ENCODE measurements at regions not wholly inside any gene's neighbourhood (a gene's known extent, or its start where the extent isn't known, plus 50 kb on each side); places are given as distances from the start of the nearest gene placed in this dataset.

- Histone ChIP-seq H3K9me3 (ENCODE audit: control insufficient read depth in 4 of 4, low read length in 3 of 4) (no peaks in the 10 kb centered on the region), H3K27ac (ENCODE audit: low read depth in 1 of 2, low read length in 2 of 2) (no peak overlapping the region), H3K4me3 (ENCODE audit: low read depth in 1 of 3, low read length in 3 of 3) (no peak overlapping the region), H3K27me3 (ENCODE audit: control insufficient read depth in 4 of 4, insufficient read depth in 4 of 4, low read length in 3 of 4) (no peaks in the 10 kb centered on the region), H3K36me3 (ENCODE audit: control insufficient read depth in 4 of 4, insufficient read depth in 3 of 4, low read depth in 1 of 4, low read length in 3 of 4) (no peaks in the 10 kb centered on the region), H3K9ac (ENCODE audit: low read depth in 1 of 2, low read length in 2 of 2) (no peak overlapping the region), H3K4me1 (ENCODE audit: control insufficient read depth in 4 of 4, insufficient read depth in 4 of 4, low read length in 3 of 4) (no peaks in the 10 kb centered on the region)
- WGBS = 95% methylated on average over 1 of the region's 1 CpG
- TF ChIP-seq, protein P1, sequence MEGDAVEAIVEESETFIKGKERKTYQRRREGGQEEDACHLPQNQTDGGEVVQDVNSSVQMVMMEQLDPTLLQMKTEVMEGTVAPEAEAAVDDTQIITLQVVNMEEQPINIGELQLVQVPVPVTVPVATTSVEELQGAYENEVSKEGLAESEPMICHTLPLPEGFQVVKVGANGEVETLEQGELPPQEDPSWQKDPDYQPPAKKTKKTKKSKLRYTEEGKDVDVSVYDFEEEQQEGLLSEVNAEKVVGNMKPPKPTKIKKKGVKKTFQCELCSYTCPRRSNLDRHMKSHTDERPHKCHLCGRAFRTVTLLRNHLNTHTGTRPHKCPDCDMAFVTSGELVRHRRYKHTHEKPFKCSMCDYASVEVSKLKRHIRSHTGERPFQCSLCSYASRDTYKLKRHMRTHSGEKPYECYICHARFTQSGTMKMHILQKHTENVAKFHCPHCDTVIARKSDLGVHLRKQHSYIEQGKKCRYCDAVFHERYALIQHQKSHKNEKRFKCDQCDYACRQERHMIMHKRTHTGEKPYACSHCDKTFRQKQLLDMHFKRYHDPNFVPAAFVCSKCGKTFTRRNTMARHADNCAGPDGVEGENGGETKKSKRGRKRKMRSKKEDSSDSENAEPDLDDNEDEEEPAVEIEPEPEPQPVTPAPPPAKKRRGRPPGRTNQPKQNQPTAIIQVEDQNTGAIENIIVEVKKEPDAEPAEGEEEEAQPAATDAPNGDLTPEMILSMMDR (IDR thresholded peaks at IDR 0.05; ENCODE audit: low read depth, low read length, missing input control) = no peak
- DNase-seq (ENCODE audit: low spot score) = no peak
These were observed 2655.7 kb upstream of the PCDH20 start for GRCh38 chr13:64071352-64071751.

DNA sequence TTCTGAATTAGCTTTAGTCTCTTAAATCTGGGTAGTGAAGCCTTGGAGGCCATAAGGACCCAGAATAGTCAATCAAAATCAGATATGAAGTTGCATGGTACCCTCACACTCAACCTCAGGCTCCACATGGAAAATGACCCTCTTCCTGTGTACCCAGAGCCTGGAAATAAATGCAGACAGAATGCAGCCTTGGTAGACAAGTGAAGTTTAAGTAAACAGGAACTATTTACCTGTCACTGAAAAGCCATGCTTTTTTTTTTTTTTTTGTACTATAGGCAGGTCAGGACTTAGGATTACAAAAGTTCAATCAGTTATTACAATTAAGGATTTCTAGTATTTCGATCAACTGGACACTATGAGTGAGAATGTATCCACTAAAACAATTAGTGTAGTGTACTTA, 2654.2 kb upstream of the PCDH20 start:
- no peak overlapping the region for H3K4me3 ChIP-seq (ENCODE audit: low read depth in 1 of 3, low read length in 3 of 3)
- no peaks in the 10 kb centered on the region for H3K9me3 ChIP-seq (ENCODE audit: control insufficient read depth in 4 of 4, low read length in 3 of 4)
- no peak for DNase-seq (ENCODE audit: low spot score)
- H3K9ac ChIP-seq (ENCODE audit: low read depth in 1 of 2, low read length in 2 of 2) = no peak overlapping the region
- no peaks in the 10 kb centered on the region for H3K27me3 ChIP-seq (ENCODE audit: control insufficient read depth in 4 of 4, insufficient read depth in 4 of 4, low read length in 3 of 4)
- TF ChIP-seq FOXA1 (IDR thresholded peaks at IDR 0.05) (no peak), GABPA (IDR thresholded peaks at IDR 0.05 in 1 of 2, conservative IDR thresholded peaks at IDR 0.05 in 1 of 2) (no peak), RXRA (IDR thresholded peaks at IDR 0.05) (no peak), YY1 (IDR thresholded peaks at IDR 0.05) (no peak), HNF4G (IDR thresholded peaks at IDR 0.05) (no peak), EGR1 (IDR thresholded peaks at IDR 0.05; ENCODE audit: low read depth in 2 of 2) (no peak), SP1 (IDR thresholded peaks at IDR 0.05) (no peak), NR2F2 (IDR thresholded peaks at IDR 0.05) (no peak), HNF4A (conservative IDR thresholded peaks at IDR 0.05) (no peak), JUND (IDR thresholded peaks at IDR 0.05) (no peak), RAD21 (IDR thresholded peaks at IDR 0.05) (no peak)
- TF ChIP-seq, protein P2, sequence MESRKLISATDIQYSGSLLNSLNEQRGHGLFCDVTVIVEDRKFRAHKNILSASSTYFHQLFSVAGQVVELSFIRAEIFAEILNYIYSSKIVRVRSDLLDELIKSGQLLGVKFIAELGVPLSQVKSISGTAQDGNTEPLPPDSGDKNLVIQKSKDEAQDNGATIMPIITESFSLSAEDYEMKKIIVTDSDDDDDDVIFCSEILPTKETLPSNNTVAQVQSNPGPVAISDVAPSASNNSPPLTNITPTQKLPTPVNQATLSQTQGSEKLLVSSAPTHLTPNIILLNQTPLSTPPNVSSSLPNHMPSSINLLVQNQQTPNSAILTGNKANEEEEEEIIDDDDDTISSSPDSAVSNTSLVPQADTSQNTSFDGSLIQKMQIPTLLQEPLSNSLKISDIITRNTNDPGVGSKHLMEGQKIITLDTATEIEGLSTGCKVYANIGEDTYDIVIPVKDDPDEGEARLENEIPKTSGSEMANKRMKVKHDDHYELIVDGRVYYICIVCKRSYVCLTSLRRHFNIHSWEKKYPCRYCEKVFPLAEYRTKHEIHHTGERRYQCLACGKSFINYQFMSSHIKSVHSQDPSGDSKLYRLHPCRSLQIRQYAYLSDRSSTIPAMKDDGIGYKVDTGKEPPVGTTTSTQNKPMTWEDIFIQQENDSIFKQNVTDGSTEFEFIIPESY (IDR thresholded peaks at IDR 0.05) = no peak
- TF ChIP-seq, protein P3, sequence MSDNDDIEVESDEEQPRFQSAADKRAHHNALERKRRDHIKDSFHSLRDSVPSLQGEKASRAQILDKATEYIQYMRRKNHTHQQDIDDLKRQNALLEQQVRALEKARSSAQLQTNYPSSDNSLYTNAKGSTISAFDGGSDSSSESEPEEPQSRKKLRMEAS (IDR thresholded peaks at IDR 0.05) = no peak
- TF ChIP-seq, protein P1 (IDR thresholded peaks at IDR 0.05; ENCODE audit: low read depth, low read length, missing input control) = no peak
- TF ChIP-seq, protein P4, sequence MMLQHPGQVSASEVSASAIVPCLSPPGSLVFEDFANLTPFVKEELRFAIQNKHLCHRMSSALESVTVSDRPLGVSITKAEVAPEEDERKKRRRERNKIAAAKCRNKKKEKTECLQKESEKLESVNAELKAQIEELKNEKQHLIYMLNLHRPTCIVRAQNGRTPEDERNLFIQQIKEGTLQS (IDR thresholded peaks at IDR 0.05) = no peak
- no peaks in the 10 kb centered on the region for H3K4me1 ChIP-seq (ENCODE audit: control insufficient read depth in 4 of 4, insufficient read depth in 4 of 4, low read length in 3 of 4)
- no peak overlapping the region for H3K27ac ChIP-seq (ENCODE audit: low read depth in 1 of 2, low read length in 2 of 2)
- H3K36me3 ChIP-seq (ENCODE audit: control insufficient read depth in 4 of 4, insufficient read depth in 3 of 4, low read depth in 1 of 4, low read length in 3 of 4) = no peaks in the 10 kb centered on the region
- 52% methylated on average over 1 of the region's 1 CpG for WGBS

All from liver (tissue), 8 donors.